ENCODE measurements at regions not wholly inside any gene's neighbourhood (a gene's known extent, or its start where the extent isn't known, plus 50 kb on each side); places are given as distances from the start of the nearest gene placed in this dataset.

DNA sequence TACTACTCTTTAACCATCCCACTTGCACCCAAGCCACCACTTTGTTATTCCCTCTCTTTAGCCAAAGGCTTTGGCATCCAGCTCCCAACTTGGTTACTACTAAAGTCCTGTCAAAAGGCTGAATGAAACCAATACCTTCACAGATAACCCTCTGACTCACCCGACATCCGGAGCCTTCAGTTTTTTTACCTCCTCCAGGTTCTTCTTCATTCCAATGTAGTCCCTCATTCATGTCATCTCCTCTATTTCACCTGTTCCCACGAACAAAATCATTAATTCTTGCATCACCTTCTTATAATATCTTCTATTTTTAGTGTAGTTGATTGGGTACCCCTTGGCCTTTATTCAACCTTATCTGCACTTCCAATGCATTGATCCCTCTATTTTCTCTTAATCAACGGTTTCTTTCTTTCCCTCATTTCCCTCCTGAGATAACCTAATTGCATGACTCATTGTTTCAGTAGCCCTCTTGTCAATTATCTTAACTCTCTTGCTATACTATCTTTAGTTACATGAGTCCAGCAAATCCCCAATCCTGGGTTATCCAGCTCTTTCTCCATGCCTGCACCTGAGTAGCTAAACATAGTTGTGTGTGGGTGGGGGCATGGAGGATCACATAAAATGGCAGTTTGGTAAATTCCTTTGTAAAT lies 87.2 kb upstream of the COL1A2 start:
- TF ChIP-seq, protein P1, sequence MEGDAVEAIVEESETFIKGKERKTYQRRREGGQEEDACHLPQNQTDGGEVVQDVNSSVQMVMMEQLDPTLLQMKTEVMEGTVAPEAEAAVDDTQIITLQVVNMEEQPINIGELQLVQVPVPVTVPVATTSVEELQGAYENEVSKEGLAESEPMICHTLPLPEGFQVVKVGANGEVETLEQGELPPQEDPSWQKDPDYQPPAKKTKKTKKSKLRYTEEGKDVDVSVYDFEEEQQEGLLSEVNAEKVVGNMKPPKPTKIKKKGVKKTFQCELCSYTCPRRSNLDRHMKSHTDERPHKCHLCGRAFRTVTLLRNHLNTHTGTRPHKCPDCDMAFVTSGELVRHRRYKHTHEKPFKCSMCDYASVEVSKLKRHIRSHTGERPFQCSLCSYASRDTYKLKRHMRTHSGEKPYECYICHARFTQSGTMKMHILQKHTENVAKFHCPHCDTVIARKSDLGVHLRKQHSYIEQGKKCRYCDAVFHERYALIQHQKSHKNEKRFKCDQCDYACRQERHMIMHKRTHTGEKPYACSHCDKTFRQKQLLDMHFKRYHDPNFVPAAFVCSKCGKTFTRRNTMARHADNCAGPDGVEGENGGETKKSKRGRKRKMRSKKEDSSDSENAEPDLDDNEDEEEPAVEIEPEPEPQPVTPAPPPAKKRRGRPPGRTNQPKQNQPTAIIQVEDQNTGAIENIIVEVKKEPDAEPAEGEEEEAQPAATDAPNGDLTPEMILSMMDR (tag by site-specific recombination; IDR thresholded peaks at IDR 0.05), result no peak
- no peak for TF ChIP-seq ZNF132 (tag by site-specific recombination; IDR thresholded peaks at IDR 0.05; ENCODE audit: borderline replicate concordance)
- no peak for TF ChIP-seq ZNF16 (tag by site-specific recombination; IDR thresholded peaks at IDR 0.05; ENCODE audit: low read depth)
- TF ChIP-seq ZSCAN30 (tag by site-specific recombination; IDR thresholded peaks at IDR 0.05), result no peak
- TF ChIP-seq, protein P2, sequence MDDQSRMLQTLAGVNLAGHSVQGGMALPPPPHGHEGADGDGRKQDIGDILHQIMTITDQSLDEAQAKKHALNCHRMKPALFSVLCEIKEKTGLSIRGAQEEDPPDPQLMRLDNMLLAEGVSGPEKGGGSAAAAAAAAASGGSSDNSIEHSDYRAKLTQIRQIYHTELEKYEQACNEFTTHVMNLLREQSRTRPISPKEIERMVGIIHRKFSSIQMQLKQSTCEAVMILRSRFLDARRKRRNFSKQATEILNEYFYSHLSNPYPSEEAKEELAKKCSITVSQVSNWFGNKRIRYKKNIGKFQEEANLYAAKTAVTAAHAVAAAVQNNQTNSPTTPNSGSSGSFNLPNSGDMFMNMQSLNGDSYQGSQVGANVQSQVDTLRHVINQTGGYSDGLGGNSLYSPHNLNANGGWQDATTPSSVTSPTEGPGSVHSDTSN (CRISPR knock-in tag; IDR thresholded peaks at IDR 0.05), result no peak
- TF ChIP-seq ZNF302 (tag by site-specific recombination; IDR thresholded peaks at IDR 0.05; ENCODE audit: low read depth), result no peak
